OCI-LY7 (cell line): ENCODE measurements at regions not wholly inside any gene's neighbourhood (a gene's known extent, or its start where the extent isn't known, plus 50 kb on each side); places are given as distances from the start of the nearest gene placed in this dataset.

ENCODE experiments used
- BruUV-seq: library from RNA; stranded (reverse); fragments of 400-500 nt; replicated peaks from 2 replicates; lab custom pipeline; 2021; lab: Mats Ljungman, UMichigan
- CTCF ChIA-PET: fragments of 300-600 bp; sonication (Branson Sonifier 250); formaldehyde crosslinking; loops from one replicate; lab custom pipeline; 2022; ENCODE audit warnings: antibody characterized with exemption; ENCODE audit not compliant: unreplicated experiment; lab: Charles Lee
- POLR2A ChIA-PET: fragments of 300-600 bp; sonication (Branson Sonifier 250); formaldehyde crosslinking; loops from one replicate; lab custom pipeline; 2022; ENCODE audit warnings: antibody characterized with exemption; lab: Charles Lee
- DNase-seq: peaks from one replicate; pipeline ENCODE4 v3.0.0-alpha.2; 2015; ENCODE audit warnings: low spot score
- H2AFZ ChIP-seq: fragments of 200-600 bp; sonication (generic), shearing (Covaris generic); 2 replicates; pipeline ENCODE4 v1.6.1; 2014; ENCODE audit warnings: mild to moderate bottlenecking, antibody characterized with exemption, low read length, moderate library complexity
- H3K27ac ChIP-seq: fragments of 200-600 bp; sonication (generic); 2 replicates; pipeline ENCODE4 v1.5.1; 2014; ENCODE audit warnings: mixed run types, low read depth, mild to moderate bottlenecking, moderate library complexity, low read length, inconsistent platforms; ENCODE audit not compliant: poor library complexity, severe bottlenecking
- H3K36me3 ChIP-seq: fragments of 200-600 bp; sonication (generic); 2 replicates; pipeline ENCODE4 v1.6.1; 2014; ENCODE audit warnings: mild to moderate bottlenecking, antibody characterized with exemption, low read length, moderate library complexity, mixed read lengths; ENCODE audit not compliant: insufficient read depth
- H3K4me1 ChIP-seq: fragments of 200-600 bp; sonication (generic); 2 replicates; pipeline ENCODE4 v1.5.1; 2014; ENCODE audit warnings: mild to moderate bottlenecking, low read length; ENCODE audit not compliant: insufficient read depth, poor library complexity, severe bottlenecking
- H3K4me2 ChIP-seq: fragments of 200-600 bp; sonication (generic); 2 replicates; pipeline ENCODE4 v1.6.1; 2014; ENCODE audit warnings: mild to moderate bottlenecking, low read length
- H3K4me3 ChIP-seq: fragments of 200-600 bp; sonication (generic); 2 replicates; pipeline ENCODE4 v1.5.1; 2014; ENCODE audit warnings: mild to moderate bottlenecking, low read depth, low read length; ENCODE audit not compliant: poor library complexity, severe bottlenecking
- H3K79me2 ChIP-seq: fragments of 200-600 bp; sonication (generic); 2 replicates; pipeline ENCODE4 v1.6.1; 2016; ENCODE audit warnings: low read depth, mild to moderate bottlenecking, low read length, moderate library complexity, mixed read lengths; ENCODE audit not compliant: insufficient read depth
- H3K9me2 ChIP-seq: fragments of 200-600 bp; sonication (generic); 2 replicates; pipeline ENCODE4 v1.6.1; 2016; ENCODE audit warnings: mild to moderate bottlenecking, low read length, mixed read lengths; ENCODE audit not compliant: insufficient read depth
- H3K9me3 ChIP-seq: fragments of 200-600 bp; sonication (generic); 2 replicates; pipeline ENCODE4 v1.6.1; 2014; ENCODE audit warnings: mild to moderate bottlenecking, mixed run types, low read length, mixed read lengths
- H4K20me1 ChIP-seq: fragments of 200-600 bp; sonication (generic); 2 replicates; pipeline ENCODE4 v1.6.1; 2014; ENCODE audit warnings: mild to moderate bottlenecking, antibody characterized with exemption, low read length, moderate library complexity, mixed read lengths; ENCODE audit not compliant: insufficient read depth
- CTCF ChIP-seq: fragments of 200-600 bp; sonication (generic); conservative IDR thresholded peaks from 2 replicates; pipeline ENCODE4 v1.5.1; 2014; ENCODE audit warnings: mild to moderate bottlenecking, antibody characterized with exemption, low read length, moderate library complexity, mixed read lengths
- EZH2phosphoT487 ChIP-seq: fragments of 200-600 bp; sonication (generic); IDR thresholded peaks from 2 replicates; pipeline ENCODE4 v1.6.1; 2018; ENCODE audit warnings: low read depth, borderline replicate concordance, mild to moderate bottlenecking, mixed run types, antibody characterized with exemption, low read length, moderate library complexity, mixed read lengths
- intact Hi-C: fragments of 100-400 bp; cut with micrococcal nuclease; formaldehyde crosslinking; loops from one replicate; pipeline ENCODE4 v1.10.0; 2022; ENCODE audit not compliant: unreplicated experiment

- intact Hi-C loops: no loop called here
These were observed 342.1 kb downstream of the PHF14 start for GRCh38 chr7:11315666-11316258.

GRCh38 chr7:11317766-11318165 is 344.1 kb downstream of the PHF14 start:
- Histone ChIP-seq H3K9me3 (no peaks in the 10 kb centered on the region), H3K79me2 (no peaks in the 10 kb centered on the region), H2AFZ (no peak overlapping the region), H3K27ac (no peak overlapping the region), H3K4me3 (no peak overlapping the region), H4K20me1 (no peaks in the 10 kb centered on the region), H3K36me3 (no peaks in the 10 kb centered on the region), H3K9me2 (no peaks in the 10 kb centered on the region), H3K4me1 (no peaks in the 10 kb centered on the region), H3K4me2 (no peak overlapping the region)
- CTCF ChIA-PET: no interaction called here
- DNase-seq: no peak
- BruUV-seq: no TSS peak
- intact Hi-C loops: no loop called here
- POLR2A ChIA-PET: interaction anchor here (1.1 kb wide), 1 partner anchor 12 kb away, joined by 3 read pairs; no protein-coding TSS in a partner anchor
- TF ChIP-seq CTCF: no peak
- no peak for TF ChIP-seq EZH2phosphoT487

More at GRCh38 chr7:11315666-11316258, 342.1 kb downstream of the PHF14 start:
- H3K4me2 ChIP-seq: no peak overlapping the region
- H2AFZ ChIP-seq: no peak overlapping the region
- ChIA-PET POLR2A (interaction anchor here (0.7 kb wide), 1 partner anchor 27 kb away, joined by 4 read pairs; no protein-coding TSS in a partner anchor), CTCF (no interaction called here)
- H3K9me2 ChIP-seq: no peaks in the 10 kb centered on the region
- BruUV-seq: no TSS peak
- H3K4me3 ChIP-seq: no peak overlapping the region
- H3K9me3 ChIP-seq: no peaks in the 10 kb centered on the region
- DNase-seq: no peak
- H4K20me1 ChIP-seq: no peaks in the 10 kb centered on the region
- H3K27ac ChIP-seq: no peak overlapping the region
- TF ChIP-seq CTCF (no peak), EZH2phosphoT487 (no peak)
- H3K4me1 ChIP-seq: no peaks in the 10 kb centered on the region
- no peaks in the 10 kb centered on the region for H3K36me3 ChIP-seq
- H3K79me2 ChIP-seq: no peaks in the 10 kb centered on the region

GRCh38 chr7:11319491-11320274 is 346.0 kb downstream of the PHF14 start:
- H3K4me3 ChIP-seq: no peak overlapping the region
- POLR2A ChIA-PET: no interaction called here
- no peak overlapping the region for H3K4me2 ChIP-seq
- no peak for DNase-seq
- BruUV-seq: no TSS peak
- intact Hi-C loops: no loop called here
- no peaks in the 10 kb centered on the region for H3K36me3 ChIP-seq
- no peaks in the 10 kb centered on the region for H3K4me1 ChIP-seq
- no peaks in the 10 kb centered on the region for H3K9me3 ChIP-seq
- no peaks in the 10 kb centered on the region for H4K20me1 ChIP-seq
- H3K27ac ChIP-seq: no peak overlapping the region
- CTCF ChIA-PET: no interaction called here
- no peaks in the 10 kb centered on the region for H3K79me2 ChIP-seq
- TF ChIP-seq EZH2phosphoT487 (no peak), CTCF (no peak)
- H3K9me2 ChIP-seq: no peaks in the 10 kb centered on the region
- H2AFZ ChIP-seq: no peak overlapping the region
